Astrocyte (in vitro differentiated cells and primary cell): ENCODE measurements at regions not wholly inside any gene's neighbourhood (a gene's known extent, or its start where the extent isn't known, plus 50 kb on each side); places are given as distances from the start of the nearest gene placed in this dataset.
"Not testable (repeated sequence)": the region's sequence is repeated elsewhere in the genome, so short reads cannot be mapped to it uniquely, and the experiment has no call there.

ENCODE experiments used
- DNase-seq: peaks from one replicate; pipeline ENCODE4 v3.0.0-alpha.2; 2010; ENCODE audit warnings: low read depth
- FAIRE-seq: peaks from 2 replicates; lab custom pipeline; 2011; peaks lifted over from hg19 to GRCh38; lab: Jason Lieb, UNC
- H2AFZ ChIP-seq: 2 replicates; pipeline ENCODE4 v1.6.0; 2012; ENCODE audit warnings: low read depth, low read length, inconsistent platforms
- H3K27ac ChIP-seq: 2 replicates; pipeline ENCODE4 v1.5.1; 2011; ENCODE audit warnings: low read depth, low read length, inconsistent platforms
- H3K27me3 ChIP-seq: 2 replicates; pipeline ENCODE4 v1.6.0; 2011; ENCODE audit warnings: low read length, inconsistent platforms; ENCODE audit not compliant: insufficient read depth
- H3K36me3 ChIP-seq: 2 replicates; pipeline ENCODE4 v1.5.1; 2011; ENCODE audit warnings: low read length, inconsistent platforms; ENCODE audit not compliant: insufficient read depth
- H3K4me1 ChIP-seq: 2 replicates; pipeline ENCODE4 v1.5.1; 2011; ENCODE audit warnings: low read length, inconsistent platforms; ENCODE audit not compliant: insufficient read depth
- H3K4me2 ChIP-seq: 2 replicates; pipeline ENCODE4 v1.6.0; 2012; ENCODE audit warnings: low read length, inconsistent platforms
- H3K4me3 ChIP-seq: 2 replicates; pipeline ENCODE4 v1.5.1; 2011; ENCODE audit warnings: low read depth, mild to moderate bottlenecking, low read length, inconsistent platforms; ENCODE audit not compliant: insufficient read depth
- H3K79me2 ChIP-seq: 2 replicates; pipeline ENCODE4 v1.6.0; 2012; ENCODE audit warnings: mild to moderate bottlenecking, low read length, inconsistent platforms; ENCODE audit not compliant: insufficient read depth
- H3K9ac ChIP-seq: 2 replicates; pipeline ENCODE4 v1.6.0; 2012; ENCODE audit warnings: mild to moderate bottlenecking, low read length, inconsistent platforms
- H3K9me3 ChIP-seq: 2 replicates; pipeline ENCODE4 v1.5.1; 2012; ENCODE audit warnings: low read depth, mild to moderate bottlenecking, low read length, inconsistent platforms; ENCODE audit not compliant: insufficient read depth
- H4K20me1 ChIP-seq: 2 replicates; pipeline ENCODE4 v1.6.0; 2012; ENCODE audit warnings: low read length, inconsistent platforms; ENCODE audit not compliant: insufficient read depth
- H3K27ac Mint-ChIP-seq: one replicate; pipeline ENCODE4 v1.8.0; 2021; ENCODE audit warnings: mild to moderate bottlenecking, mixed read lengths; ENCODE audit not compliant: unreplicated experiment
- H3K27me3 Mint-ChIP-seq: one replicate; pipeline ENCODE4 v1.8.0; 2021; ENCODE audit warnings: low read depth, mixed read lengths; ENCODE audit not compliant: unreplicated experiment
- H3K36me3 Mint-ChIP-seq: one replicate; pipeline ENCODE4 v1.8.0; 2021; ENCODE audit warnings: low read depth, mixed read lengths; ENCODE audit not compliant: unreplicated experiment
- H3K4me1 Mint-ChIP-seq: one replicate; pipeline ENCODE4 v1.8.0; 2021; ENCODE audit warnings: low read depth, mixed read lengths; ENCODE audit not compliant: unreplicated experiment
- H3K4me3 Mint-ChIP-seq: one replicate; pipeline ENCODE4 v1.8.0; 2021; ENCODE audit warnings: mild to moderate bottlenecking, moderate library complexity, mixed read lengths; ENCODE audit not compliant: unreplicated experiment
- H3K9me3 Mint-ChIP-seq: one replicate; pipeline ENCODE4 v1.8.0; 2021; ENCODE audit warnings: mild to moderate bottlenecking, mixed read lengths; ENCODE audit not compliant: unreplicated experiment
- CTCF ChIP-seq: IDR thresholded peaks from 2 replicates; pipeline ENCODE4 v1.5.1; 2011; ENCODE audit warnings: low read depth, mild to moderate bottlenecking, inconsistent platforms, low read length, moderate library complexity; ENCODE audit not compliant: insufficient read depth
- EZH2 ChIP-seq: IDR thresholded peaks from 2 replicates; pipeline ENCODE4 v1.6.1; 2012; ENCODE audit warnings: mild to moderate bottlenecking, low read length, inconsistent platforms; ENCODE audit not compliant: insufficient read depth

DNA sequence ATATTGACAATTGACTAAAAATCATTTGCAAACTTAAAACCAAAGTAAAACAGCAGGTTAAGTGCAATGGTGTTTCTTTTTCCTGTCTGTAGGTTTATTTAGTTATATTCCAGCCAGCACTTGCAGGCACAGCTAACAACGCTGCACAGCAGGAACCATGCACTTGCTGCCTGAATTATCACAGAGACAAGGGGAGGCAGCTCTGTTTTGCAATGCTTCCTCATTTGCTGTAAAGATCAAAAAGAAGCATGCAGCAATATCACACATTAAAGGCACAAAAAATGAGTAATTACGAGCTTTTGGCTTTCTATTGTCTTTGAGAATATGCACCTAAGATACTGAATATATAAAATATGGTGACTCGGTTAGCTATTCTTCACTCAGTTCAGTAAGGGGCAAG, 241.9 kb downstream of the EPHA7 start:
- H3K9me3 ChIP-seq = no peaks in the 10 kb centered on the region
- no peak overlapping the region for H3K9ac ChIP-seq
- Mint-ChIP-seq H3K4me1 (peaks cover 4% of the 10 kb centered on the region), H3K36me3 (no peaks in the 10 kb centered on the region), H3K27me3 (no peaks in the 10 kb centered on the region), H3K27ac (no peak overlapping the region), H3K9me3 (no peaks in the 10 kb centered on the region), H3K4me3 (no peak overlapping the region)
- H3K4me1 ChIP-seq = no peaks in the 10 kb centered on the region
- FAIRE-seq = no peak
- no peak for TF ChIP-seq CTCF
- TF ChIP-seq EZH2 = no peak
- no peak for DNase-seq
- H3K79me2 ChIP-seq = no peaks in the 10 kb centered on the region
- H3K4me2 ChIP-seq = no peak overlapping the region
- no peaks in the 10 kb centered on the region for H4K20me1 ChIP-seq
- H3K27ac ChIP-seq = no peak overlapping the region
- H3K36me3 ChIP-seq = no peaks in the 10 kb centered on the region
- H3K4me3 ChIP-seq = no peak overlapping the region
- H3K27me3 ChIP-seq = no peaks in the 10 kb centered on the region
- H2AFZ ChIP-seq = no peak overlapping the region

DNA sequence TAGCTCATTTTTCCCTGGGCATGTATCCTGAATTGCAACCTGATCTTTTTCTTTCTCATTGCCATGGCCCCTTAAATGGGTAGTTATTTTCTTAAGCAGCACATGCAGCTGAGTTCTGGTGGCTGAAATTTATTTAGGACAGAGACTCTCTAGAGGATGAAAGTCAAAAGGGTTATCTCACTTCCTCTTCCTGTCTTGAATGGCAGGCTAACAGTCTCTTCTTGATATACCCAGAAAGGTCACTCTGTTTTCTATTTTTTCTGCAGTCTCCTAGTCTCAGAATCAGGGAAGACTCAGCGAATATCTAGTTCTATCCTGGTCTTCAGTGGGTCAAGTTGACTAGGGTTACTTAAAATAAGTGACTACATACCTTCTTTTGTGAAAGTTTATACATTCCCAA, 243.3 kb downstream of the EPHA7 start:
- H3K4me1 Mint-ChIP-seq = peaks cover 4% of the 10 kb centered on the region
- no peak overlapping the region for H3K27ac Mint-ChIP-seq
- Histone ChIP-seq H3K9ac (no peak overlapping the region), H2AFZ (no peak overlapping the region), H3K36me3 (no peaks in the 10 kb centered on the region), H4K20me1 (no peaks in the 10 kb centered on the region), H3K4me3 (no peak overlapping the region), H3K4me1 (no peaks in the 10 kb centered on the region), H3K27ac (no peak overlapping the region), H3K4me2 (no peak overlapping the region), H3K9me3 (no peaks in the 10 kb centered on the region), H3K27me3 (no peaks in the 10 kb centered on the region), H3K79me2 (no peaks in the 10 kb centered on the region)
- no peak overlapping the region for H3K4me3 Mint-ChIP-seq
- DNase-seq (no peak), FAIRE-seq (no peak)
- H3K27me3 Mint-ChIP-seq = no peaks in the 10 kb centered on the region
- H3K36me3 Mint-ChIP-seq = no peaks in the 10 kb centered on the region
- no peaks in the 10 kb centered on the region for H3K9me3 Mint-ChIP-seq
- TF ChIP-seq CTCF (no peak), EZH2 (no peak)

- not testable (repeated sequence) for H3K27ac Mint-ChIP-seq, FAIRE-seq
Observed at GRCh38 chr6:93173573-93173972, 245.8 kb downstream of the EPHA7 start.

More at GRCh38 chr6:93173573-93173972, 245.8 kb downstream of the EPHA7 start:
- not testable (repeated sequence) for H2AFZ ChIP-seq, H3K27me3 ChIP-seq, H3K4me2 ChIP-seq, H3K4me3 ChIP-seq, H3K27ac ChIP-seq, DNase-seq, H3K36me3 Mint-ChIP-seq, H3K27me3 Mint-ChIP-seq, H3K4me3 Mint-ChIP-seq, H3K4me1 ChIP-seq, H3K4me1 Mint-ChIP-seq, H4K20me1 ChIP-seq, H3K9me3 ChIP-seq, H3K36me3 ChIP-seq, H3K9me3 Mint-ChIP-seq, H3K79me2 ChIP-seq, H3K9ac ChIP-seq
